Trophoblast cell (in vitro differentiated cells and primary cell): ENCODE measurements at regions not wholly inside any gene's neighbourhood (a gene's known extent, or its start where the extent isn't known, plus 50 kb on each side); places are given as distances from the start of the nearest gene placed in this dataset.

ENCODE experiments used
- DNase-seq, 2 donors: peaks; one replicate each; pipeline ENCODE4 v3.0.0-alpha.2; 2016
- H2AFZ ChIP-seq: 2 replicates; pipeline ENCODE4 v1.6.1; 2013; ENCODE audit warnings: low read length, moderate library complexity, mild to moderate bottlenecking; ENCODE audit not compliant: insufficient read depth, poor library complexity
- H2AK5ac ChIP-seq: 2 replicates; pipeline ENCODE4 v1.6.1; 2013; ENCODE audit warnings: mild to moderate bottlenecking, low read length
- H2BK120ac ChIP-seq: 2 replicates; pipeline ENCODE4 v1.6.1; 2013; ENCODE audit warnings: low read length, mild to moderate bottlenecking, moderate library complexity; ENCODE audit not compliant: insufficient read depth, poor library complexity
- H2BK12ac ChIP-seq: 2 replicates; pipeline ENCODE4 v1.6.1; 2013; ENCODE audit warnings: mild to moderate bottlenecking, low read length, moderate library complexity
- H2BK5ac ChIP-seq: 2 replicates; pipeline ENCODE4 v1.6.1; 2013; ENCODE audit warnings: low read length, low read depth, moderate library complexity, mild to moderate bottlenecking; ENCODE audit not compliant: poor library complexity
- H3K14ac ChIP-seq: 2 replicates; pipeline ENCODE4 v1.6.1; 2013; ENCODE audit warnings: mild to moderate bottlenecking, low read length
- H3K18ac ChIP-seq: 2 replicates; pipeline ENCODE4 v1.6.1; 2013; ENCODE audit warnings: mild to moderate bottlenecking, low read length
- H3K23ac ChIP-seq: 2 replicates; pipeline ENCODE4 v1.6.1; 2013; ENCODE audit warnings: low read length
- H3K27ac ChIP-seq: 2 replicates; pipeline ENCODE4 v1.5.1; 2013; ENCODE audit warnings: low read depth, mild to moderate bottlenecking, inconsistent platforms, low read length, moderate library complexity
- H3K27me3 ChIP-seq: 2 replicates; pipeline ENCODE4 v1.6.1; 2013; ENCODE audit warnings: inconsistent platforms, mild to moderate bottlenecking, low read length, moderate library complexity; ENCODE audit not compliant: insufficient read depth
- H3K36me3 ChIP-seq, 2 experiments: 1 replicate in 1 of 2; 2 replicates in 1 of 2; pipeline ENCODE4 v1.6.1; 2013; ENCODE audit warnings: low read length in 2 of 2, mild to moderate bottlenecking in 2 of 2, moderate library complexity in 1 of 2; ENCODE audit not compliant: insufficient read depth in 2 of 2, control insufficient read depth in 1 of 2
- H3K4ac ChIP-seq: 2 replicates; pipeline ENCODE4 v1.6.1; 2013; ENCODE audit warnings: low read depth, mild to moderate bottlenecking, low read length, moderate library complexity
- H3K4me1 ChIP-seq, 2 experiments: 1 replicate in 1 of 2; 2 replicates in 1 of 2; pipeline ENCODE4 v1.6.1; 2013; ENCODE audit warnings: low read length in 2 of 2, mild to moderate bottlenecking in 2 of 2, moderate library complexity in 1 of 2; ENCODE audit not compliant: insufficient read depth in 2 of 2, control insufficient read depth in 1 of 2
- H3K4me2 ChIP-seq: 2 replicates; pipeline ENCODE4 v1.6.1; 2013; ENCODE audit warnings: inconsistent platforms, mild to moderate bottlenecking, low read length, moderate library complexity
- H3K4me3 ChIP-seq: 2 replicates; pipeline ENCODE4 v1.5.1; 2013; ENCODE audit warnings: mild to moderate bottlenecking, low read depth, low read length, inconsistent platforms
- H3K79me1 ChIP-seq: one replicate; pipeline ENCODE4 v1.6.1; 2013; ENCODE audit warnings: low read length
- H3K79me2 ChIP-seq: 2 replicates; pipeline ENCODE4 v1.6.1; 2013; ENCODE audit warnings: low read length, mild to moderate bottlenecking; ENCODE audit not compliant: control insufficient read depth, insufficient read depth, poor library complexity
- H3K9ac ChIP-seq: 2 replicates; pipeline ENCODE4 v1.6.1; 2013; ENCODE audit warnings: mild to moderate bottlenecking, low read length
- H3K9me3 ChIP-seq: 2 replicates; pipeline ENCODE4 v1.6.1; 2013; ENCODE audit warnings: low read depth, mild to moderate bottlenecking, control low read depth, inconsistent platforms, low read length; ENCODE audit not compliant: insufficient read depth
- H4K12ac ChIP-seq: 2 replicates; pipeline ENCODE4 v1.6.1; 2013; ENCODE audit warnings: low read depth, mild to moderate bottlenecking, low read length, moderate library complexity
- H4K8ac ChIP-seq: 2 replicates; pipeline ENCODE4 v1.6.1; 2013; ENCODE audit warnings: low read depth, mild to moderate bottlenecking, low read length, moderate library complexity
- H4K91ac ChIP-seq: one replicate; pipeline ENCODE4 v1.6.1; 2013; ENCODE audit warnings: low read depth, mild to moderate bottlenecking, low read length, moderate library complexity
- WGBS: extraction: QIAGEN DNeasy Blood & Tissue Kit; methylation state at CpG from one replicate; pipeline ENCODE4 v1.1.7; 2013; ENCODE audit warnings: missing lambda C conversion rate; ENCODE audit not compliant: insufficient read length, insufficient coverage; ENCODE audit errors: extremely low coverage; 5-methylcytosine and 5-hydroxymethylcytosine counted together

- DNase-seq = no peak
- H3K4me2 ChIP-seq = no peak overlapping the region
- peak overlapping the region; percentile 65 for H2BK12ac ChIP-seq
- peaks cover 45% of the 10 kb centered on the region for H3K79me1 ChIP-seq
- H2AFZ ChIP-seq = no peak overlapping the region
- no peak overlapping the region for H3K23ac ChIP-seq
- H2BK5ac ChIP-seq = no peak overlapping the region
- no peak overlapping the region for H3K4ac ChIP-seq
- no peak overlapping the region for H3K9ac ChIP-seq
- H3K4me1 ChIP-seq = peaks cover 14 to 20% of the 10 kb centered on the region in 2 experiments
- H3K27ac ChIP-seq = peak overlapping the region; percentile 40
- no peak overlapping the region for H3K14ac ChIP-seq
- H2BK120ac ChIP-seq = no peak overlapping the region
- H2AK5ac ChIP-seq = no peak overlapping the region
- no peaks in the 10 kb centered on the region for H3K27me3 ChIP-seq
- H3K18ac ChIP-seq = no peak overlapping the region
- no CpG with 5 or more reads among the region's 4 CpGs for WGBS
- no peak overlapping the region for H4K8ac ChIP-seq
- no peak overlapping the region for H3K4me3 ChIP-seq
- no peaks in the 10 kb centered on the region for H3K9me3 ChIP-seq
- H3K79me2 ChIP-seq = peaks cover 16% of the 10 kb centered on the region
- no peaks in the 10 kb centered on the region for H3K36me3 ChIP-seq
- no peak overlapping the region for H4K91ac ChIP-seq
- no peak overlapping the region for H4K12ac ChIP-seq
Observed at GRCh38 chr7:25758559-25758958, 393.4 kb upstream of the NFE2L3 start.

GRCh38 chr7:25759286-25759685 is 392.7 kb upstream of the NFE2L3 start:
- no peak for DNase-seq
- Histone ChIP-seq H3K79me2 (peaks cover 9% of the 10 kb centered on the region), H4K91ac (no peak overlapping the region), H3K4me1 (peaks cover 7 to 14% of the 10 kb centered on the region in 2 experiments), H3K79me1 (peaks cover 39% of the 10 kb centered on the region), H3K9ac (no peak overlapping the region), H2AK5ac (no peak overlapping the region), H4K12ac (no peak overlapping the region), H3K27me3 (no peaks in the 10 kb centered on the region), H3K14ac (no peak overlapping the region), H3K18ac (no peak overlapping the region), H2BK12ac (no peak overlapping the region), H3K9me3 (no peaks in the 10 kb centered on the region), H3K4ac (no peak overlapping the region), H3K27ac (peak overlapping the region; percentile 18), H4K8ac (no peak overlapping the region), H3K4me3 (no peak overlapping the region), H3K23ac (no peak overlapping the region), H3K4me2 (no peak overlapping the region), H2BK5ac (no peak overlapping the region), H3K36me3 (no peaks in the 10 kb centered on the region), H2BK120ac (no peak overlapping the region), H2AFZ (no peak overlapping the region)

- H3K9me3 ChIP-seq = no peaks in the 10 kb centered on the region
- peak overlapping the region; percentile 48 for H4K91ac ChIP-seq
- peaks cover 6% of the 10 kb centered on the region for H3K79me2 ChIP-seq
- H2BK5ac ChIP-seq = peak overlapping the region; percentile 34
- H3K18ac ChIP-seq = peak overlapping the region; percentile 12
- no peaks in the 10 kb centered on the region for H3K36me3 ChIP-seq
- peak overlapping the region; percentile 29 for H3K14ac ChIP-seq
- no peak overlapping the region for H3K9ac ChIP-seq
- peaks cover 7 to 9% of the 10 kb centered on the region in 2 experiments for H3K4me1 ChIP-seq
- H4K8ac ChIP-seq = peak overlapping the region; percentile 7
- H2AFZ ChIP-seq = no peak overlapping the region
- peak overlapping the region; percentile 5 for H2BK120ac ChIP-seq
- H2BK12ac ChIP-seq = peak overlapping the region; percentile 58
- peak overlapping the region; percentile 40 for H3K27ac ChIP-seq
- H4K12ac ChIP-seq = no peak overlapping the region
- H3K79me1 ChIP-seq = peaks cover 34% of the 10 kb centered on the region
- peak overlapping the region; percentile 2 for H3K4ac ChIP-seq
- no peak overlapping the region for H3K4me2 ChIP-seq
- H3K23ac ChIP-seq = no peak overlapping the region
- no peak overlapping the region for H2AK5ac ChIP-seq
- no peak overlapping the region for H3K4me3 ChIP-seq
- no peak for DNase-seq
- no peaks in the 10 kb centered on the region for H3K27me3 ChIP-seq
- no CpG with 5 or more reads among the region's 3 CpGs for WGBS
Observed at GRCh38 chr7:25759748-25760147, 392.2 kb upstream of the NFE2L3 start.

DNA sequence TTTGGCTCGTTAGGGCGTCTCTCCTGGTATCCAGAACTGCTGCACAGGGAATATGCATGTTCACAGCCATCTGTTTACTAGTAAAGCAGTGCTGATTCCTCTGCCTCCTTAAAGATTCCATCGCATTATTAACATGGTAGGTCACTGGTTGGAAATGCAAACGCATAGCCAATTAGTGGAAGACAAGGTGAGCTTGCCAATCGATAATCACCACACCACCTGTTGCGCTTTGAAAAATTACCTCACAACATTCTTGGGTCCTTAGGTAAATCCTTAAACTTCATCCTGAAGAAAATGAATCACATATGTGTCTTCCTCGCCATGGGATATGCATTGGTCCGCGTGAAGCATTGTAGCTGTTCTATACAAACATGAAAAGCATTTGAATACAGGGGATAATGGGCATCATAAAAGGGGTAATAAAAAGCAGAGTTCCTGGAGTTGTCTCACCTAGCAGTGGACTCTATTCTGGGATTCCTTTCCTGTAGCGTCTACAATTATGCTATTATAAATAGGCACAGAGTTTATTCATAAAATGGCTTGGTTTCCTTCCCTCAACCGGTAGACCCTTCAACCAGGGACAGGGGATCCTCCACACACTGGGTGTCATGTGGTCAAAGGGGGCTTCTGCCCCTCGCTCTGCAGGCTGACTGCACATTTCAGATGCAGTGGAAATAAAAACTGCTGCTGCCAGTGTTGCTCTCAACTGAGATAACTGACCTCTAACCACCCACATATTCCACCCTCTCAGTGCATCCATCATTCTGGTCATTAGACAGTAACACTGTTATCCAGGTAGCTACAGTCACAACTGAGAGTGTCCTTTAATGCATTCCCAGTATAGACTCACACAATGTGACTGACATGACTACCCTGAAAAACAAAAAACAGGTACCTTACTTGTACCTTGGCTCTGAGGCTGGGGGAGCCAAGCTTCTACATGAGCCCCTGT is 389.2 kb upstream of the NFE2L3 start:
- Histone ChIP-seq H2BK120ac (peak overlapping the region; percentile 47), H2BK12ac (peak overlapping the region; percentile 88)
- peak; percentile 54 to 79 for DNase-seq

More for the DNA sequence above, 389.2 kb upstream of the NFE2L3 start:
- H3K4me1 ChIP-seq = peaks cover 11 to 14% of the 10 kb centered on the region in 2 experiments
- no peak overlapping the region for H4K12ac ChIP-seq
- peaks cover 5% of the 10 kb centered on the region for H3K79me2 ChIP-seq
- H4K8ac ChIP-seq = peak overlapping the region; percentile 24
- H2AK5ac ChIP-seq = peak overlapping the region; percentile 71
- H2AFZ ChIP-seq = no peak overlapping the region
- H4K91ac ChIP-seq = peak overlapping the region; percentile 91
- no CpG with 5 or more reads among the region's 12 CpGs for WGBS
- peak overlapping the region; percentile 10 for H3K27ac ChIP-seq
- peaks cover 25% of the 10 kb centered on the region for H3K79me1 ChIP-seq
- H3K27me3 ChIP-seq = no peaks in the 10 kb centered on the region
- no peaks in the 10 kb centered on the region for H3K36me3 ChIP-seq
- H3K18ac ChIP-seq = no peak overlapping the region
- H3K14ac ChIP-seq = peak overlapping the region; percentile 43
- no peak overlapping the region for H3K4me3 ChIP-seq
- peak overlapping the region; percentile 49 for H2BK5ac ChIP-seq
- no peak overlapping the region for H3K4ac ChIP-seq
- H3K9ac ChIP-seq = no peak overlapping the region
- H3K4me2 ChIP-seq = no peak overlapping the region
- H3K23ac ChIP-seq = no peak overlapping the region
- H3K9me3 ChIP-seq = no peaks in the 10 kb centered on the region
